ENCODE measurements at regions not wholly inside any gene's neighbourhood (a gene's known extent, or its start where the extent isn't known, plus 50 kb on each side); places are given as distances from the start of the nearest gene placed in this dataset.

DNA sequence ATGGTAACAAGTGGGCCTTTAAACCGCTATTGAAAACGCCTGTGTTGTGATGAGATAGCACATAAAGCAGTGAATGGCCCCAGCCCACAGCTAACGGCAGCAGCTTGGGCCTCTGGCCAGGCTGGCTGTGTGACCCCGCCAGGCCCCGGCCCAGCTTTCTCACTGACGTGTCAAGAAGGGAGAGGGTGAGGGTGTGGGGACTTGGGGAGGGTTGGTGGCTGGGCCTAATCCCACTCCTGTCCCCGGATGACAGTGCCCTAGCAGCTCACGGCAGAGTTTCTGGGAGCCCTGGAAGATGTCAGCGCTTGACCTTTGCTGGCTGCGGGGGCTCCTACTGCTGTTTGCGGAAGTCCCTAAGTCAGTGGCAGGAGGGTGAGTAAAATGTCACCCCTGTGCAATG lies 88.9 kb upstream of the SHH start:
- TF ChIP-seq, protein P1, sequence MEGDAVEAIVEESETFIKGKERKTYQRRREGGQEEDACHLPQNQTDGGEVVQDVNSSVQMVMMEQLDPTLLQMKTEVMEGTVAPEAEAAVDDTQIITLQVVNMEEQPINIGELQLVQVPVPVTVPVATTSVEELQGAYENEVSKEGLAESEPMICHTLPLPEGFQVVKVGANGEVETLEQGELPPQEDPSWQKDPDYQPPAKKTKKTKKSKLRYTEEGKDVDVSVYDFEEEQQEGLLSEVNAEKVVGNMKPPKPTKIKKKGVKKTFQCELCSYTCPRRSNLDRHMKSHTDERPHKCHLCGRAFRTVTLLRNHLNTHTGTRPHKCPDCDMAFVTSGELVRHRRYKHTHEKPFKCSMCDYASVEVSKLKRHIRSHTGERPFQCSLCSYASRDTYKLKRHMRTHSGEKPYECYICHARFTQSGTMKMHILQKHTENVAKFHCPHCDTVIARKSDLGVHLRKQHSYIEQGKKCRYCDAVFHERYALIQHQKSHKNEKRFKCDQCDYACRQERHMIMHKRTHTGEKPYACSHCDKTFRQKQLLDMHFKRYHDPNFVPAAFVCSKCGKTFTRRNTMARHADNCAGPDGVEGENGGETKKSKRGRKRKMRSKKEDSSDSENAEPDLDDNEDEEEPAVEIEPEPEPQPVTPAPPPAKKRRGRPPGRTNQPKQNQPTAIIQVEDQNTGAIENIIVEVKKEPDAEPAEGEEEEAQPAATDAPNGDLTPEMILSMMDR (IDR thresholded peaks at IDR 0.05; ENCODE audit: poor library complexity, severe bottlenecking): no peak
- TF ChIP-seq EP300 (conservative IDR thresholded peaks at IDR 0.05; ENCODE audit: poor library complexity, severe bottlenecking) (no peak), POLR2AphosphoS5 (IDR thresholded peaks at IDR 0.05) (no peak), EZH2 (IDR thresholded peaks at IDR 0.05; ENCODE audit: borderline replicate concordance, insufficient read depth, low read length, poor library complexity, severe bottlenecking) (no peak), TAF1 (IDR thresholded peaks at IDR 0.05; ENCODE audit: low read depth) (no peak), RAD21 (conservative IDR thresholded peaks at IDR 0.05) (no peak), SMC3 (conservative IDR thresholded peaks at IDR 0.05; ENCODE audit: poor library complexity) (no peak)
- TF ChIP-seq, protein P2, sequence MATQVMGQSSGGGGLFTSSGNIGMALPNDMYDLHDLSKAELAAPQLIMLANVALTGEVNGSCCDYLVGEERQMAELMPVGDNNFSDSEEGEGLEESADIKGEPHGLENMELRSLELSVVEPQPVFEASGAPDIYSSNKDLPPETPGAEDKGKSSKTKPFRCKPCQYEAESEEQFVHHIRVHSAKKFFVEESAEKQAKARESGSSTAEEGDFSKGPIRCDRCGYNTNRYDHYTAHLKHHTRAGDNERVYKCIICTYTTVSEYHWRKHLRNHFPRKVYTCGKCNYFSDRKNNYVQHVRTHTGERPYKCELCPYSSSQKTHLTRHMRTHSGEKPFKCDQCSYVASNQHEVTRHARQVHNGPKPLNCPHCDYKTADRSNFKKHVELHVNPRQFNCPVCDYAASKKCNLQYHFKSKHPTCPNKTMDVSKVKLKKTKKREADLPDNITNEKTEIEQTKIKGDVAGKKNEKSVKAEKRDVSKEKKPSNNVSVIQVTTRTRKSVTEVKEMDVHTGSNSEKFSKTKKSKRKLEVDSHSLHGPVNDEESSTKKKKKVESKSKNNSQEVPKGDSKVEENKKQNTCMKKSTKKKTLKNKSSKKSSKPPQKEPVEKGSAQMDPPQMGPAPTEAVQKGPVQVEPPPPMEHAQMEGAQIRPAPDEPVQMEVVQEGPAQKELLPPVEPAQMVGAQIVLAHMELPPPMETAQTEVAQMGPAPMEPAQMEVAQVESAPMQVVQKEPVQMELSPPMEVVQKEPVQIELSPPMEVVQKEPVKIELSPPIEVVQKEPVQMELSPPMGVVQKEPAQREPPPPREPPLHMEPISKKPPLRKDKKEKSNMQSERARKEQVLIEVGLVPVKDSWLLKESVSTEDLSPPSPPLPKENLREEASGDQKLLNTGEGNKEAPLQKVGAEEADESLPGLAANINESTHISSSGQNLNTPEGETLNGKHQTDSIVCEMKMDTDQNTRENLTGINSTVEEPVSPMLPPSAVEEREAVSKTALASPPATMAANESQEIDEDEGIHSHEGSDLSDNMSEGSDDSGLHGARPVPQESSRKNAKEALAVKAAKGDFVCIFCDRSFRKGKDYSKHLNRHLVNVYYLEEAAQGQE (IDR thresholded peaks at IDR 0.05; ENCODE audit: borderline replicate concordance): no peak

Measured in neural cell (in vitro differentiated cells).